NB4 (cell line): ENCODE measurements at regions not wholly inside any gene's neighbourhood (a gene's known extent, or its start where the extent isn't known, plus 50 kb on each side); places are given as distances from the start of the nearest gene placed in this dataset.

ENCODE experiments used
- CTCF ChIP-seq: IDR thresholded peaks from one replicate; pipeline ENCODE4 v1.5.1; 2012; ENCODE audit warnings: low read depth, low read length
- MYC ChIP-seq: IDR thresholded peaks from 2 replicates; pipeline ENCODE4 v1.6.1; 2011; ENCODE audit warnings: low read depth, low read length

DNA sequence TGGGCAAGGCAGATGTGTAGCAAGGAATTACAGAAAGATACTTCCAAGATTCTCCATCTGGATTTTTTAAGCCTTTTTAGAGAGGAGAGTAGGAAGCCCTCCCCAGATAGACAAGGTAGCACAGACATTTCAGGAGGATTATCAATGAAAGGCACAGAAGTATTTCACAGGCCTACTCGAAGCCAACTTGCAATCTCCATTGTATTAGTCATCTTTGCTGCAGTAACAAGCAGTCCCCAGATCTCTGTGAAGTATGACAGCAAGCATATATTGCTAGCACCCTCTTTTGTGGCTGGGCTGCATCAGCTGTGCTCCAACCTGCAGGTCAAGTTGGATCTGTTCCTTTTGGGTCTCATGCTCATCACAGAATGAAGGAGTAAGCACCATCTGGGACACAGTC, 101.6 kb downstream of the MAF start:
- TF ChIP-seq CTCF, result no peak
- TF ChIP-seq MYC, result no peak
